Astrocyte of the spinal cord (primary cell): ENCODE measurements at regions not wholly inside any gene's neighbourhood (a gene's known extent, or its start where the extent isn't known, plus 50 kb on each side); places are given as distances from the start of the nearest gene placed in this dataset.

ENCODE experiments used
- DNase-seq: peaks from one replicate; pipeline ENCODE4 v3.0.0; 2011; ENCODE audit warnings: low read depth, low spot score
- H3K4me3 ChIP-seq: 2 replicates; pipeline ENCODE4 v1.5.1; 2011; ENCODE audit warnings: low read depth, mild to moderate bottlenecking, low read length, moderate library complexity
- CTCF ChIP-seq: IDR thresholded peaks from 2 replicates; pipeline ENCODE4 v1.5.1; 2012; ENCODE audit warnings: low read depth, mild to moderate bottlenecking, low read length, inconsistent platforms
- in situ Hi-C: cut with HindIII; loops from 2 replicates; pipeline ENCODE4 v1.10.0; 2017; ENCODE audit warnings: low sequenced_read_pairs

- in situ Hi-C loops: no loop called here
- TF ChIP-seq CTCF: no peak
- DNase-seq: no peak
- H3K4me3 ChIP-seq: no peak overlapping the region
Measured at GRCh38 chr21:20083925-20084324, 914.3 kb upstream of the NCAM2 start.

DNA sequence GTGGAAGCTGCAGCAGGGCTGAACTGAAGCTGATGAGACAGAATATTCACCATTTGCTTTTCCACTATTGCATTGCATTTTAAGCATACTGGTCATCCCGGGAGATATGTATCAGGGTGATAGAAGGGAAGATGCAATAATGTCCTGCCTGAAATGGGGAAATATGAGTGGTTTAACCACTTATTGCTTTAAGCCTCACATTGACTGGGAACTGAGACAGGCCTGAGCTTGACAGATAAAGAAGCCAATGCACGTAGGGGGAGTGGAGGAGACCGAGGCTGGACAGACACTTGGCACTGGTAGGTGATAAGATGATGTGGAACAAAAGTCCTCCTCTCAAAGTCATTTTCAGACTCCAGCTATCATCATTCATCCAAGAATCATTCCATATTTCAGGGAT lies 911.7 kb upstream of the NCAM2 start:
- TF ChIP-seq CTCF: no peak

GRCh38 chr21:20106368-20106767 lies 891.8 kb upstream of the NCAM2 start:
- DNase-seq: no peak
- no peak for TF ChIP-seq CTCF
- in situ Hi-C loops: no loop called here
- H3K4me3 ChIP-seq: no peak overlapping the region

More for the DNA sequence above, 911.7 kb upstream of the NCAM2 start:
- in situ Hi-C loops: no loop called here
- H3K4me3 ChIP-seq: no peak overlapping the region
- no peak for DNase-seq

- no peak overlapping the region for H3K4me3 ChIP-seq
- in situ Hi-C loops: no loop called here
- no peak for DNase-seq
- no peak for TF ChIP-seq CTCF
Measured at GRCh38 chr21:20108016-20108415, 890.2 kb upstream of the NCAM2 start.

DNA sequence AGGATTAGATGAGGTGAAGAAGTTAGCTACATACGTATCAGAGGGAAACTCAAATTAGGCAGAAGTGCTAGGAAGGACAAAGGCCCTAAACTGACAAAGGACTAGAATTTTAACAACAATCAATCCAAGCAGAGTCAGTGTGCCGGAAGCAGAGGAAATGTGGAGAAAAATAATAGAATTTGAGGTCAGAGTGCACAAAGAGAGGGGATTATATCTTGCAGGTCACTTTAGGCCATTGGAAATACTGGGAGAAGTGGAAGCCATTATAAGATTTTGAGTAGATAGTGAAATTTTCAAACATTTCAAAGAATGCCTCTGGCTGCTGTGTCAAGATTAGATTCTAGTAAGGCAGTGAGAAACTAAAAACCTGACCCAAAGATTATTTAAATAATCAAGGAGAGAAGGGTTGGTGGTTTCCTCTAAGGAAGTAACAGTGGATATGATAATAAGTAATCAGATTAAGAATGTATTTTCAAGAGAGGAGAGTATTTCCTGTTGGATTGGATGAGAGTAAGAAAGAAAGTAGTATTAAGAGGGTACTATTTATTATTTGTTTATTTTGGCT lies 889.2 kb upstream of the NCAM2 start:
- in situ Hi-C loops: no loop called here
- H3K4me3 ChIP-seq: no peak overlapping the region
- DNase-seq: no peak
- no peak for TF ChIP-seq CTCF

DNA sequence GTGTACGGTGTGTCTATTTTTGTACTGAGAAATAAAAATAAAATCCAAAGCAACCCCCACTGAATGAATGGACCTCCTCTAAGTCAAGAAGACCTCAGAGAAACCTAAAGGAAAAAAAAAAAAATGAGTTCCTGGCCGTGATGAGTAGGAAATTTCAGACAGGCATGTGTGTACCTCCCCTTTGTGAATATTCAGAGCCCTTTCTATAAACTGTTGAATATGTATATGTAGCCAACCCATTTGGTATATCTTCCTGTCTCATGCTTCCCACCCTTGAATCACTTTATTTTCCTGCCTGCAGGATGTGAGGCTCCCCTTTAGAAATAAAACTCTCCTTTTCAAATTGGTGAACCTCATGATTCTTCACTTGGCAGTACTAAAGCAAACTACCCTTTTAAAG lies 887.8 kb upstream of the NCAM2 start:
- H3K4me3 ChIP-seq: no peak overlapping the region
- in situ Hi-C loops: no loop called here
- no peak for DNase-seq
- TF ChIP-seq CTCF: no peak

GRCh38 chr21:20151741-20152140 lies 846.5 kb upstream of the NCAM2 start:
- H3K4me3 ChIP-seq: no peak overlapping the region
- TF ChIP-seq CTCF: no peak
- no peak for DNase-seq
- in situ Hi-C loops: no loop called here
